Neural cell (in vitro differentiated cells): ENCODE measurements at regions not wholly inside any gene's neighbourhood (a gene's known extent, or its start where the extent isn't known, plus 50 kb on each side); places are given as distances from the start of the nearest gene placed in this dataset.

Experiments used
- H2AFZ ChIP-seq: fragments of 200-600, 300-800 bp; sonication (generic), shearing (Covaris generic); 2 replicates; pipeline ENCODE4 v1.6.0; 2014; ENCODE audit warnings: low read depth, mild to moderate bottlenecking, antibody characterized with exemption, low read length, moderate library complexity
- H3F3A ChIP-seq: fragments of 200-600 bp; shearing (Covaris generic); 2 replicates; pipeline ENCODE4 v1.6.1; 2016; ENCODE audit warnings: mild to moderate bottlenecking, moderate library complexity, mixed read lengths, antibody characterized with exemption, low read length; ENCODE audit not compliant: insufficient read depth, poor library complexity, severe bottlenecking
- H3K27ac ChIP-seq: fragments of 200-600, 300-800 bp; sonication (generic), shearing (Covaris generic); 2 replicates; pipeline ENCODE4 v1.5.1; 2014; ENCODE audit warnings: mild to moderate bottlenecking, low read length, moderate library complexity
- H3K27me3 ChIP-seq: fragments of 300-800, 200-600 bp; sonication (generic), shearing (Covaris generic); 2 replicates; pipeline ENCODE4 v1.6.0; 2014; ENCODE audit warnings: mild to moderate bottlenecking, low read depth, low read length, moderate library complexity; ENCODE audit not compliant: insufficient read depth
- H3K36me3 ChIP-seq: fragments of 300-800, 200-600 bp; sonication (generic), shearing (Covaris generic); 2 replicates; pipeline ENCODE4 v1.5.1; 2014; ENCODE audit warnings: mild to moderate bottlenecking, antibody characterized with exemption, low read length, moderate library complexity; ENCODE audit not compliant: insufficient read depth
- H3K4me2 ChIP-seq: fragments of 300-800, 200-600 bp; sonication (generic), shearing (Covaris generic); 2 replicates; pipeline ENCODE4 v1.6.0; 2014; ENCODE audit warnings: mild to moderate bottlenecking, low read length
- H3K4me3 ChIP-seq: fragments of 300-800, 200-600 bp; sonication (generic), shearing (Covaris generic); 2 replicates; pipeline ENCODE4 v1.5.1; 2014; ENCODE audit warnings: mild to moderate bottlenecking, low read length, moderate library complexity
- H3K79me2 ChIP-seq: fragments of 200-600 bp; shearing (Covaris generic); replicated peaks from 2 replicates; pipeline ENCODE4 v1.6.0; 2014; ENCODE audit warnings: mild to moderate bottlenecking, low read length, moderate library complexity; ENCODE audit not compliant: insufficient read depth
- H3K9ac ChIP-seq: fragments of 300-800, 200-600 bp; sonication (generic), shearing (Covaris generic); 2 replicates; pipeline ENCODE4 v1.6.1; 2016; ENCODE audit warnings: mild to moderate bottlenecking, low read length, mixed read lengths
- H3K9me2 ChIP-seq: fragments of 200-600 bp; shearing (Covaris generic); 2 replicates; pipeline ENCODE4 v1.6.1; 2016; ENCODE audit warnings: mild to moderate bottlenecking, low read length, mixed read lengths; ENCODE audit not compliant: insufficient read depth
- H3K9me3 ChIP-seq: fragments of 200-600, 300-800 bp; sonication (generic), shearing (Covaris generic); 2 replicates; pipeline ENCODE4 v1.6.1; 2016; ENCODE audit warnings: mild to moderate bottlenecking, mixed run types, low read length, moderate library complexity, mixed read lengths
- H4K20me1 ChIP-seq: fragments of 200-600 bp; shearing (Covaris generic); 2 replicates; pipeline ENCODE4 v1.6.1; 2016; ENCODE audit warnings: mild to moderate bottlenecking, mixed run types; ENCODE audit not compliant: insufficient read depth
- EP300 ChIP-seq: fragments of 450-650 bp; conservative IDR thresholded peaks from 2 replicates; pipeline ENCODE4 v1.6.1; 2014; ENCODE audit warnings: antibody characterized with exemption, mild to moderate bottlenecking, moderate library complexity; ENCODE audit not compliant: poor library complexity, severe bottlenecking
- EZH2 ChIP-seq: fragments of 200-600, 300-800 bp; shearing (Covaris generic), sonication (generic); IDR thresholded peaks from 2 replicates; pipeline ENCODE4 v1.6.1; 2014; ENCODE audit warnings: antibody characterized with exemption, low read length, borderline replicate concordance, mild to moderate bottlenecking; ENCODE audit not compliant: insufficient read depth, poor library complexity, severe bottlenecking
- MXI1 ChIP-seq: fragments of 450-650 bp; conservative IDR thresholded peaks from 2 replicates; pipeline ENCODE4 v1.6.1; 2014; ENCODE audit warnings: antibody characterized with exemption, mild to moderate bottlenecking; ENCODE audit not compliant: poor library complexity, severe bottlenecking
- POLR2AphosphoS5 ChIP-seq: IDR thresholded peaks from 2 replicates; pipeline ENCODE4 v1.6.1; 2012
- RAD21 ChIP-seq: fragments of 450-650 bp; conservative IDR thresholded peaks from 2 replicates; pipeline ENCODE4 v1.6.1; 2014; ENCODE audit warnings: antibody characterized with exemption, mild to moderate bottlenecking, moderate library complexity
- REST ChIP-seq: IDR thresholded peaks from 2 replicates; pipeline ENCODE4 v1.6.1; 2012; ENCODE audit warnings: borderline replicate concordance
- SMC3 ChIP-seq: fragments of 450-650 bp; conservative IDR thresholded peaks from 2 replicates; pipeline ENCODE4 v1.6.1; 2014; ENCODE audit warnings: antibody characterized with exemption, mild to moderate bottlenecking, moderate library complexity; ENCODE audit not compliant: poor library complexity
- TAF1 ChIP-seq: IDR thresholded peaks from 2 replicates; pipeline ENCODE4 v1.6.1; 2012; ENCODE audit warnings: low read depth
- TF ChIP-seq, protein P1 (sequence below): fragments of 450-650 bp; IDR thresholded peaks from 2 replicates; pipeline ENCODE4 v1.5.1; 2014; ENCODE audit warnings: antibody characterized with exemption, mild to moderate bottlenecking, moderate library complexity; ENCODE audit not compliant: poor library complexity, severe bottlenecking

GRCh38 chr13:108425056-108425455 lies 155.5 kb downstream of the TNFSF13B start:
- Histone ChIP-seq H3K9ac (no peak overlapping the region), H3K9me2 (no peaks in the 10 kb centered on the region), H3K9me3 (no peaks in the 10 kb centered on the region), H3K27me3 (no peaks in the 10 kb centered on the region), H3F3A (no peaks in the 10 kb centered on the region), H3K36me3 (no peaks in the 10 kb centered on the region), H2AFZ (no peak overlapping the region), H3K4me2 (no peak overlapping the region), H3K4me3 (peak overlapping the region; percentile 12), H3K79me2 (no peaks in the 10 kb centered on the region), H3K27ac (peak overlapping the region; percentile 53), H4K20me1 (no peaks in the 10 kb centered on the region)
- TF ChIP-seq REST (peak; percentile 31), EP300 (peak; percentile 93), POLR2AphosphoS5 (peak; percentile 94), MXI1 (no peak)

GRCh38 chr13:108426893-108427292 lies 157.4 kb downstream of the TNFSF13B start:
- H3K27me3 ChIP-seq = no peaks in the 10 kb centered on the region
- no peaks in the 10 kb centered on the region for H3F3A ChIP-seq
- no peak for TF ChIP-seq EZH2
- TF ChIP-seq MXI1 = no peak
- TF ChIP-seq POLR2AphosphoS5 = no peak
- TF ChIP-seq, protein P1, sequence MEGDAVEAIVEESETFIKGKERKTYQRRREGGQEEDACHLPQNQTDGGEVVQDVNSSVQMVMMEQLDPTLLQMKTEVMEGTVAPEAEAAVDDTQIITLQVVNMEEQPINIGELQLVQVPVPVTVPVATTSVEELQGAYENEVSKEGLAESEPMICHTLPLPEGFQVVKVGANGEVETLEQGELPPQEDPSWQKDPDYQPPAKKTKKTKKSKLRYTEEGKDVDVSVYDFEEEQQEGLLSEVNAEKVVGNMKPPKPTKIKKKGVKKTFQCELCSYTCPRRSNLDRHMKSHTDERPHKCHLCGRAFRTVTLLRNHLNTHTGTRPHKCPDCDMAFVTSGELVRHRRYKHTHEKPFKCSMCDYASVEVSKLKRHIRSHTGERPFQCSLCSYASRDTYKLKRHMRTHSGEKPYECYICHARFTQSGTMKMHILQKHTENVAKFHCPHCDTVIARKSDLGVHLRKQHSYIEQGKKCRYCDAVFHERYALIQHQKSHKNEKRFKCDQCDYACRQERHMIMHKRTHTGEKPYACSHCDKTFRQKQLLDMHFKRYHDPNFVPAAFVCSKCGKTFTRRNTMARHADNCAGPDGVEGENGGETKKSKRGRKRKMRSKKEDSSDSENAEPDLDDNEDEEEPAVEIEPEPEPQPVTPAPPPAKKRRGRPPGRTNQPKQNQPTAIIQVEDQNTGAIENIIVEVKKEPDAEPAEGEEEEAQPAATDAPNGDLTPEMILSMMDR = no peak
- TF ChIP-seq RAD21 = no peak
- no peak for TF ChIP-seq EP300
- TF ChIP-seq REST = no peak
- no peak for TF ChIP-seq TAF1
- TF ChIP-seq SMC3 = no peak
- H3K36me3 ChIP-seq = no peaks in the 10 kb centered on the region
- no peaks in the 10 kb centered on the region for H4K20me1 ChIP-seq
- H3K79me2 ChIP-seq = no peaks in the 10 kb centered on the region
- H3K9me2 ChIP-seq = no peaks in the 10 kb centered on the region
- no peak overlapping the region for H3K4me2 ChIP-seq
- no peak overlapping the region for H3K9ac ChIP-seq
- H3K4me3 ChIP-seq = no peak overlapping the region
- H3K9me3 ChIP-seq = no peaks in the 10 kb centered on the region
- H2AFZ ChIP-seq = no peak overlapping the region
- no peak overlapping the region for H3K27ac ChIP-seq
